PC-9 (cell line): ENCODE measurements at regions not wholly inside any gene's neighbourhood (a gene's known extent, or its start where the extent isn't known, plus 50 kb on each side); places are given as distances from the start of the nearest gene placed in this dataset.

Experiments
- BruUV-seq: library from RNA; stranded (reverse); fragments of 400-500 nt; replicated peaks from 2 replicates; lab custom pipeline; 2021; lab: Mats Ljungman, UMichigan
- CTCF ChIA-PET: fragments of 300-600 bp; sonication (Branson Sonifier 250); formaldehyde crosslinking; loops from one replicate; lab custom pipeline; 2022; ENCODE audit warnings: antibody characterized with exemption; lab: Charles Lee
- POLR2A ChIA-PET: fragments of 300-600 bp; sonication (Branson Sonifier 250); formaldehyde crosslinking; loops from one replicate; lab custom pipeline; 2022; ENCODE audit warnings: antibody characterized with exemption; ENCODE audit not compliant: unreplicated experiment; lab: Charles Lee
- DNase-seq, 2 experiments: peaks; one replicate each; pipeline versions ENCODE4 v3.0.0 to v3.0.0-alpha.2; 2015 to 2022; ENCODE audit warnings: mixed read lengths in 1 of 2
- H2AFZ ChIP-seq: fragments of 200-600 bp; sonication (generic); 2 replicates; pipeline ENCODE4 v1.8.1; 2017; ENCODE audit warnings: antibody characterized with exemption
- H3F3A ChIP-seq: fragments of 200-600 bp; sonication (generic); 2 replicates; pipeline ENCODE4 v1.8.1; 2017; ENCODE audit warnings: antibody characterized with exemption, mild to moderate bottlenecking, low read depth; ENCODE audit not compliant: insufficient read depth
- H3K27ac ChIP-seq: fragments of 200-600 bp; sonication (generic); 2 replicates; pipeline ENCODE4 v1.6.1; 2016; ENCODE audit warnings: mixed run types
- H3K27me3 ChIP-seq: fragments of 200-600 bp; sonication (generic); 2 replicates; pipeline ENCODE4 v1.6.1; 2016; ENCODE audit warnings: low read depth, mixed run types; ENCODE audit not compliant: insufficient read depth
- H3K36me3 ChIP-seq: fragments of 200-600 bp; sonication (generic); 2 replicates; pipeline ENCODE4 v1.6.1; 2016; ENCODE audit warnings: low read depth, mixed run types
- H3K4me1 ChIP-seq: fragments of 200-600 bp; sonication (generic); replicated peaks from 2 replicates; pipeline ENCODE4 v1.6.1; 2016; ENCODE audit warnings: mixed run types; ENCODE audit not compliant: insufficient read depth
- H3K4me2 ChIP-seq: fragments of 200-600 bp; sonication (generic); 2 replicates; pipeline ENCODE4 v1.6.1; 2017; ENCODE audit warnings: mixed run types
- H3K4me3 ChIP-seq: fragments of 200-600 bp; sonication (generic); 2 replicates; pipeline ENCODE4 v1.6.1; 2016; ENCODE audit warnings: mixed run types
- H3K79me2 ChIP-seq: fragments of 200-600 bp; sonication (generic); 2 replicates; pipeline ENCODE4 v1.6.1; 2017; ENCODE audit warnings: low read depth, mixed run types
- H3K9me2 ChIP-seq: fragments of 200-600 bp; sonication (generic); 2 replicates; pipeline ENCODE4 v1.8.1; 2017; ENCODE audit warnings: mild to moderate bottlenecking; ENCODE audit not compliant: insufficient read depth
- H3K9me3 ChIP-seq: fragments of 200-600 bp; sonication (generic); 2 replicates; pipeline ENCODE4 v1.8.1; 2016; ENCODE audit warnings: low read depth; ENCODE audit not compliant: insufficient read depth
- H4K20me1 ChIP-seq: fragments of 200-600 bp; sonication (generic); 2 replicates; pipeline ENCODE4 v1.8.1; 2017; ENCODE audit not compliant: insufficient read depth
- EZH2 ChIP-seq: fragments of 200-600 bp; sonication (generic); IDR thresholded peaks from 2 replicates; pipeline ENCODE4 v1.8.0; 2017; ENCODE audit warnings: antibody characterized with exemption, low read depth
- intact Hi-C: fragments of 100-400 bp; cut with micrococcal nuclease; formaldehyde crosslinking; loops from one replicate; pipeline ENCODE4 v1.10.0; 2022; ENCODE audit not compliant: unreplicated experiment
- TF ChIP-seq, protein P1 (sequence below): fragments of 200-600 bp; sonication (generic); conservative IDR thresholded peaks from 2 replicates; pipeline ENCODE4 v1.6.1; 2017; ENCODE audit warnings: mixed run types, antibody characterized with exemption, mild to moderate bottlenecking, moderate library complexity

DNA sequence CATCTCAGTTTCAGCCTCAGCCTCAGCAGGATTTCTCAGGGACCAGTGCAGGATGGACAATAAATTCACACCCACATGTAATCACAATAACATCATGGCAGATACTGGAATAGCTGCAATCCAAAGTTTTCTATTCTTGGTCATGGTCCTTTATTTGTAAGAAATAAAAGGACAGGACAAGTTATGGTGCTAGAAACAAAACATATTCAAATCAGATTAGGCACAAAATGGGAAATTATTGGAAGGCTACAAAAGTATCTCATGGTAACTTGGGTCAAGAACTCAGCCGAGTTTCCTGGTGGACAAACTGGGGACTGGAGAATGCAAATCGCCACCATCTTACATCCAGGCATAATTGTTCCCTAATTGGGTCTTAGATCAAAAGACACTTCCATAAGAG lies 1768.2 kb upstream of the WWC1 start:
- Histone ChIP-seq H3K4me1 (no peaks in the 10 kb centered on the region), H4K20me1 (no peaks in the 10 kb centered on the region), H3F3A (no peaks in the 10 kb centered on the region), H3K27ac (no peak overlapping the region), H3K27me3 (no peaks in the 10 kb centered on the region), H3K9me2 (no peaks in the 10 kb centered on the region), H3K36me3 (no peaks in the 10 kb centered on the region), H3K4me3 (no peak overlapping the region), H3K9me3 (no peaks in the 10 kb centered on the region), H3K4me2 (no peak overlapping the region), H2AFZ (no peak overlapping the region), H3K79me2 (no peaks in the 10 kb centered on the region)
- intact Hi-C loops = no loop called here
- ChIA-PET CTCF (no interaction called here), POLR2A (no interaction called here)
- BruUV-seq = no TSS peak
- DNase-seq = no peak
- TF ChIP-seq, protein P1, sequence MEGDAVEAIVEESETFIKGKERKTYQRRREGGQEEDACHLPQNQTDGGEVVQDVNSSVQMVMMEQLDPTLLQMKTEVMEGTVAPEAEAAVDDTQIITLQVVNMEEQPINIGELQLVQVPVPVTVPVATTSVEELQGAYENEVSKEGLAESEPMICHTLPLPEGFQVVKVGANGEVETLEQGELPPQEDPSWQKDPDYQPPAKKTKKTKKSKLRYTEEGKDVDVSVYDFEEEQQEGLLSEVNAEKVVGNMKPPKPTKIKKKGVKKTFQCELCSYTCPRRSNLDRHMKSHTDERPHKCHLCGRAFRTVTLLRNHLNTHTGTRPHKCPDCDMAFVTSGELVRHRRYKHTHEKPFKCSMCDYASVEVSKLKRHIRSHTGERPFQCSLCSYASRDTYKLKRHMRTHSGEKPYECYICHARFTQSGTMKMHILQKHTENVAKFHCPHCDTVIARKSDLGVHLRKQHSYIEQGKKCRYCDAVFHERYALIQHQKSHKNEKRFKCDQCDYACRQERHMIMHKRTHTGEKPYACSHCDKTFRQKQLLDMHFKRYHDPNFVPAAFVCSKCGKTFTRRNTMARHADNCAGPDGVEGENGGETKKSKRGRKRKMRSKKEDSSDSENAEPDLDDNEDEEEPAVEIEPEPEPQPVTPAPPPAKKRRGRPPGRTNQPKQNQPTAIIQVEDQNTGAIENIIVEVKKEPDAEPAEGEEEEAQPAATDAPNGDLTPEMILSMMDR = no peak
- TF ChIP-seq EZH2 = no peak

DNA sequence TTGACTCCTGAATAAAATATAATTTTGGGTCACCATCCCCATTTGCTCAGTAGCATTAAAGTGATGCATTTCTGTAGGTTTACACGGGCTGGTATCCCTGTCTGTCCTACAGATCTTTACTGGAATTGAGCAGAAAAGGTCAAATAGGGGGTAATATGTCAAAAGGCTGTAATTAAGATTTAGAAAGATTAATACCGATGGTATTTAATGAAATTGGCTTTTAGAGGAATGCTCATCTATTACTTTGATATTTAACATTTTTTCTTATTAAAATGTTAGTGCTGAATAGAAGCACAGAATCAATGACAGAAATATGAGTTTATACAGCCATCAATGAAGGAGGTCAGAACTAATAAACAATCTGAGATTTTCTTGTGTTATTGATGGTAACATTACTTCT lies 1762.2 kb upstream of the WWC1 start:
- BruUV-seq = no TSS peak
- no peak overlapping the region for H2AFZ ChIP-seq
- no peak overlapping the region for H3K27ac ChIP-seq
- no peaks in the 10 kb centered on the region for H3K9me3 ChIP-seq
- no peak for TF ChIP-seq EZH2
- TF ChIP-seq, protein P1 = no peak
- no peaks in the 10 kb centered on the region for H3K36me3 ChIP-seq
- no peaks in the 10 kb centered on the region for H3K79me2 ChIP-seq
- intact Hi-C loops = no loop called here
- no peak overlapping the region for H3K4me2 ChIP-seq
- no peaks in the 10 kb centered on the region for H3K9me2 ChIP-seq
- H3F3A ChIP-seq = no peaks in the 10 kb centered on the region
- H4K20me1 ChIP-seq = no peaks in the 10 kb centered on the region
- no peak overlapping the region for H3K4me3 ChIP-seq
- no peaks in the 10 kb centered on the region for H3K4me1 ChIP-seq
- POLR2A ChIA-PET = no interaction called here
- DNase-seq = no peak
- CTCF ChIA-PET = no interaction called here
- H3K27me3 ChIP-seq = no peaks in the 10 kb centered on the region

DNA sequence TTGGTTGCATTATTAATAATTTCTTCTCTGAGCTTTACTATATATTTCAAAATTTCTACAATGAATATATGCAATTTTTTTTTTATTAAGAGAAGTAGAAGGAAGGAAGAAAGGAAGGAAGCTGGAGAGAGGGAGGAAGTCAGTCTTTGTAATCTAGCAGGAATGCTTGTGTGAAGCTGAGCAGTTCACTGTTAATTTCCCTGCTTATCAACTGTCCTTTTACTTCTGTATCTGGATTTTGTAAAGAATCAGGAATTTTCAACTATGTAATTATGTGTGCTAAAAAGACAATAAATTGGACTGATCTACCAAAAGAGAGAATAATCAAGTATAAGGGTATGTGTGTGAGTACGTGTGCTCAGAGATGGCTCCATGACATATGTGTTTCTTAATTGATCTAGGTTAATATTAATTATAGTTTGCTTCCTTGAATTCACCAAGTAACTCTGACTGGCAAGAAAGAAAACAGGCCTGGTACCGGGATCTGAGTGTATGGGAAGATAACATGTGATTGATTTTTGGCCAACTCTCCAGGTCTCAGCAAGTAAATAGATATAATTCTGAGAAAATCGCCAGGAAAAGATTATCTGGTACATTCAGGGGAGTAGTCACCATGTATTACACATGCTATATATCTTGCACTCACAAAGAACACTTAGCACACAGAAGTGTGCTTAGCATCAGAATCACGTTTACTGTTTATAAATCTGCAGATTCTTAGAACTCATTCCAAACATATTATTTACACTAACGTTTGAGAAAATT lies 1758.8 kb upstream of the WWC1 start:
- intact Hi-C loops = no loop called here
- no TSS peak for BruUV-seq
- H3K9me2 ChIP-seq = no peaks in the 10 kb centered on the region
- CTCF ChIA-PET = no interaction called here
- H3K4me2 ChIP-seq = no peak overlapping the region
- DNase-seq = no peak
- no peaks in the 10 kb centered on the region for H3F3A ChIP-seq
- H2AFZ ChIP-seq = no peak overlapping the region
- POLR2A ChIA-PET = no interaction called here
- H4K20me1 ChIP-seq = no peaks in the 10 kb centered on the region
- H3K4me1 ChIP-seq = no peaks in the 10 kb centered on the region
- H3K27ac ChIP-seq = no peak overlapping the region
- H3K4me3 ChIP-seq = no peak overlapping the region
- H3K27me3 ChIP-seq = no peaks in the 10 kb centered on the region
- H3K9me3 ChIP-seq = no peaks in the 10 kb centered on the region
- H3K79me2 ChIP-seq = no peaks in the 10 kb centered on the region
- TF ChIP-seq, protein P1 = no peak
- TF ChIP-seq EZH2 = no peak
- no peaks in the 10 kb centered on the region for H3K36me3 ChIP-seq
